HepG2 (cell line): ENCODE measurements at regions not wholly inside any gene's neighbourhood (a gene's known extent, or its start where the extent isn't known, plus 50 kb on each side); places are given as distances from the start of the nearest gene placed in this dataset.

ENCODE experiments used
- HDAC6 ChIP-seq: fragments of 200-600 bp; sonication (generic); IDR thresholded peaks from 2 replicates; pipeline ENCODE4 v1.7.0; 2017; ENCODE audit warnings: mild to moderate bottlenecking, antibody characterized with exemption, low read length, low read depth
- KMT2A ChIP-seq: sonication (generic); formaldehyde crosslinking; IDR thresholded peaks from 2 replicates; pipeline ENCODE4 v1.4.0; 2020; ENCODE audit warnings: missing genetic modification reagents
- NR1H2 ChIP-seq: sonication (generic); formaldehyde crosslinking; IDR thresholded peaks from 2 replicates; pipeline ENCODE4 v1.8.1; 2022; ENCODE audit warnings: low read depth, missing genetic modification reagents, borderline replicate concordance
- PHF8 ChIP-seq: sonication (generic); formaldehyde crosslinking; IDR thresholded peaks from 2 replicates; pipeline ENCODE4 v1.5.0; 2020; ENCODE audit warnings: missing genetic modification reagents
- SALL2 ChIP-seq: sonication (generic); formaldehyde crosslinking; IDR thresholded peaks from 2 replicates; pipeline ENCODE4 v1.8.1; 2023; ENCODE audit warnings: mild to moderate bottlenecking, missing genetic modification reagents, inconsistent platforms
- SETDB1 ChIP-seq: sonication (generic); formaldehyde crosslinking; IDR thresholded peaks from 2 replicates; pipeline ENCODE4 v1.5.1; 2020; ENCODE audit warnings: missing genetic modification reagents, mild to moderate bottlenecking, borderline replicate concordance
- SMAD3 ChIP-seq: sonication (generic); formaldehyde crosslinking; IDR thresholded peaks from 2 replicates; pipeline ENCODE4 v1.4.0; 2020; ENCODE audit warnings: missing genetic modification reagents
- ZMYM2 ChIP-seq: sonication (generic); formaldehyde crosslinking; IDR thresholded peaks from 2 replicates; pipeline ENCODE4 v1.8.0; 2022; ENCODE audit warnings: mild to moderate bottlenecking, missing genetic modification reagents
- ZNF263 ChIP-seq: sonication (generic); formaldehyde crosslinking; IDR thresholded peaks from 2 replicates; pipeline ENCODE4 v1.4.0; 2020; ENCODE audit warnings: missing genetic modification reagents
- ZNF282 ChIP-seq: fragments of 450-650 bp; IDR thresholded peaks from 2 replicates; pipeline ENCODE4 v1.6.1; 2018; ENCODE audit not compliant: partially characterized antibody
- ZNF34 ChIP-seq: sonication (generic); formaldehyde crosslinking; IDR thresholded peaks from 2 replicates; pipeline ENCODE4 v1.4.0; 2020; ENCODE audit warnings: mild to moderate bottlenecking, missing genetic modification reagents, borderline replicate concordance
- ZNF343 ChIP-seq: sonication (generic); formaldehyde crosslinking; IDR thresholded peaks from 2 replicates; pipeline ENCODE4 v1.4.0; 2020; ENCODE audit warnings: mild to moderate bottlenecking, missing genetic modification reagents
- ZNF530 ChIP-seq: sonication (generic); formaldehyde crosslinking; IDR thresholded peaks from 2 replicates; pipeline ENCODE4 v1.5.0; 2020; ENCODE audit warnings: low read depth, mild to moderate bottlenecking, missing genetic modification reagents
- ZNF652 ChIP-seq: IDR thresholded peaks from 2 replicates; pipeline ENCODE4 v1.6.1; 2016; ENCODE audit warnings: low read depth, borderline replicate concordance
- ZNF75D ChIP-seq: sonication (generic); formaldehyde crosslinking; IDR thresholded peaks from 2 replicates; pipeline ENCODE4 v1.8.1; 2023; ENCODE audit warnings: missing genetic modification reagents, mild to moderate bottlenecking, borderline replicate concordance
- TF ChIP-seq, protein P1 (sequence below): sonication (generic); formaldehyde crosslinking; IDR thresholded peaks from 2 replicates; pipeline ENCODE4; 2020; ENCODE audit warnings: missing genetic modification reagents, mild to moderate bottlenecking, borderline replicate concordance
- TF ChIP-seq, protein P2 (sequence below): sonication (generic); formaldehyde crosslinking; IDR thresholded peaks from 2 replicates; pipeline ENCODE4 v1.4.0; 2020; ENCODE audit warnings: missing genetic modification reagents
- TF ChIP-seq, protein P3 (sequence below): sonication (generic); formaldehyde crosslinking; IDR thresholded peaks from 2 replicates; pipeline ENCODE4 v1.9.0; 2021; ENCODE audit warnings: missing genetic modification reagents, mild to moderate bottlenecking, borderline replicate concordance
- TF ChIP-seq, protein P4 (sequence below): sonication (generic); formaldehyde crosslinking; IDR thresholded peaks from 2 replicates; pipeline ENCODE4 v1.4.0; 2020; ENCODE audit warnings: missing genetic modification reagents
- TF ChIP-seq, protein P5 (sequence below): sonication (generic); formaldehyde crosslinking; IDR thresholded peaks from 2 replicates; pipeline ENCODE4 v1.8.1; 2023; ENCODE audit warnings: mild to moderate bottlenecking, moderate library complexity, missing genetic modification reagents

DNA sequence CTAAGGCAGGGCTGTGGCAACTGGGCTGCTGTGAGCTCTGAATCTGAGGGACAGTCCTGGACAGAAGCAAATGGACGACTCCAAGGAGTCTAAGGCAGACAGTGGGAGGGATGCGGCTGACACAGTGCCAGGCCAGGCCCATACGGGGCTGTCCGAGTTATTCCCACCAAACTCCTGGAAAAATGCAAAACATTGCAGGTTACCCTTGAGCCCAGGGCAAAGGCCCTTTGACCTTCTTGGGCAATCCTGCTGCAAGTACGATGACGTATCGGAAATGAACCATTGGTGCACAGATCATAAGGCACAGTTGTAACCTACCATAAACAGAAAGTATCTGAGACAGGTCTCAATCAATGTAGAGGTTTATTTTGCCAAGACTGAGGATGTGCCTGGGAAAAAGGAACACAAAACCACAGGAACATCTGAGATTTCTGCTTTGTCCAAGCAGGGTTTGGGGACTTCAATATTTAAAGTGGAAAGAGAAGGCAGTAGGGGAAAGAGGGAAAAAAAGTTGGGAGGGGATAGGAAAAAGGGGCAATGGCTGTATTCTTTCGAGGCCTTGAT lies 118.9 kb downstream of the DACT2 start (continued):
- no peak for TF ChIP-seq ZNF343
- TF ChIP-seq, protein P1, sequence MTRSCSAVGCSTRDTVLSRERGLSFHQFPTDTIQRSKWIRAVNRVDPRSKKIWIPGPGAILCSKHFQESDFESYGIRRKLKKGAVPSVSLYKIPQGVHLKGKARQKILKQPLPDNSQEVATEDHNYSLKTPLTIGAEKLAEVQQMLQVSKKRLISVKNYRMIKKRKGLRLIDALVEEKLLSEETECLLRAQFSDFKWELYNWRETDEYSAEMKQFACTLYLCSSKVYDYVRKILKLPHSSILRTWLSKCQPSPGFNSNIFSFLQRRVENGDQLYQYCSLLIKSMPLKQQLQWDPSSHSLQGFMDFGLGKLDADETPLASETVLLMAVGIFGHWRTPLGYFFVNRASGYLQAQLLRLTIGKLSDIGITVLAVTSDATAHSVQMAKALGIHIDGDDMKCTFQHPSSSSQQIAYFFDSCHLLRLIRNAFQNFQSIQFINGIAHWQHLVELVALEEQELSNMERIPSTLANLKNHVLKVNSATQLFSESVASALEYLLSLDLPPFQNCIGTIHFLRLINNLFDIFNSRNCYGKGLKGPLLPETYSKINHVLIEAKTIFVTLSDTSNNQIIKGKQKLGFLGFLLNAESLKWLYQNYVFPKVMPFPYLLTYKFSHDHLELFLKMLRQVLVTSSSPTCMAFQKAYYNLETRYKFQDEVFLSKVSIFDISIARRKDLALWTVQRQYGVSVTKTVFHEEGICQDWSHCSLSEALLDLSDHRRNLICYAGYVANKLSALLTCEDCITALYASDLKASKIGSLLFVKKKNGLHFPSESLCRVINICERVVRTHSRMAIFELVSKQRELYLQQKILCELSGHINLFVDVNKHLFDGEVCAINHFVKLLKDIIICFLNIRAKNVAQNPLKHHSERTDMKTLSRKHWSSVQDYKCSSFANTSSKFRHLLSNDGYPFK, result no peak
- 0 out of 2 replicates have a peak, but pooled peaks have one; percentile 17 for TF ChIP-seq PHF8 (CRISPR knock-in tag)
- TF ChIP-seq ZMYM2 (CRISPR knock-in tag), result peak; percentile 82; the same call in 1 of the 2 replicates
- TF ChIP-seq, protein P2, sequence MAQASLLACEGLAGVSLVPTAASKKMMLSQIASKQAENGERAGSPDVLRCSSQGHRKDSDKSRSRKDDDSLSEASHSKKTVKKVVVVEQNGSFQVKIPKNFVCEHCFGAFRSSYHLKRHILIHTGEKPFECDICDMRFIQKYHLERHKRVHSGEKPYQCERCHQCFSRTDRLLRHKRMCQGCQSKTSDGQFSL (CRISPR knock-in tag), result no peak
- no peak for TF ChIP-seq ZNF530 (CRISPR knock-in tag)
- TF ChIP-seq SETDB1, result 0 out of 2 replicates have a peak, but pooled peaks have one; percentile 28
- no peak for TF ChIP-seq ZNF75D
- TF ChIP-seq, protein P3, sequence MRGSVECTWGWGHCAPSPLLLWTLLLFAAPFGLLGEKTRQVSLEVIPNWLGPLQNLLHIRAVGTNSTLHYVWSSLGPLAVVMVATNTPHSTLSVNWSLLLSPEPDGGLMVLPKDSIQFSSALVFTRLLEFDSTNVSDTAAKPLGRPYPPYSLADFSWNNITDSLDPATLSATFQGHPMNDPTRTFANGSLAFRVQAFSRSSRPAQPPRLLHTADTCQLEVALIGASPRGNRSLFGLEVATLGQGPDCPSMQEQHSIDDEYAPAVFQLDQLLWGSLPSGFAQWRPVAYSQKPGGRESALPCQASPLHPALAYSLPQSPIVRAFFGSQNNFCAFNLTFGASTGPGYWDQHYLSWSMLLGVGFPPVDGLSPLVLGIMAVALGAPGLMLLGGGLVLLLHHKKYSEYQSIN (CRISPR knock-in tag), result no peak
- TF ChIP-seq ZNF652 (CRISPR knock-in tag), result no peak
- peak; percentile 83; the same call in 1 of the 2 replicates for TF ChIP-seq SMAD3 (CRISPR knock-in tag)
- TF ChIP-seq NR1H2 (CRISPR knock-in tag), result no peak
- TF ChIP-seq ZNF282, result no peak
- TF ChIP-seq, protein P4, sequence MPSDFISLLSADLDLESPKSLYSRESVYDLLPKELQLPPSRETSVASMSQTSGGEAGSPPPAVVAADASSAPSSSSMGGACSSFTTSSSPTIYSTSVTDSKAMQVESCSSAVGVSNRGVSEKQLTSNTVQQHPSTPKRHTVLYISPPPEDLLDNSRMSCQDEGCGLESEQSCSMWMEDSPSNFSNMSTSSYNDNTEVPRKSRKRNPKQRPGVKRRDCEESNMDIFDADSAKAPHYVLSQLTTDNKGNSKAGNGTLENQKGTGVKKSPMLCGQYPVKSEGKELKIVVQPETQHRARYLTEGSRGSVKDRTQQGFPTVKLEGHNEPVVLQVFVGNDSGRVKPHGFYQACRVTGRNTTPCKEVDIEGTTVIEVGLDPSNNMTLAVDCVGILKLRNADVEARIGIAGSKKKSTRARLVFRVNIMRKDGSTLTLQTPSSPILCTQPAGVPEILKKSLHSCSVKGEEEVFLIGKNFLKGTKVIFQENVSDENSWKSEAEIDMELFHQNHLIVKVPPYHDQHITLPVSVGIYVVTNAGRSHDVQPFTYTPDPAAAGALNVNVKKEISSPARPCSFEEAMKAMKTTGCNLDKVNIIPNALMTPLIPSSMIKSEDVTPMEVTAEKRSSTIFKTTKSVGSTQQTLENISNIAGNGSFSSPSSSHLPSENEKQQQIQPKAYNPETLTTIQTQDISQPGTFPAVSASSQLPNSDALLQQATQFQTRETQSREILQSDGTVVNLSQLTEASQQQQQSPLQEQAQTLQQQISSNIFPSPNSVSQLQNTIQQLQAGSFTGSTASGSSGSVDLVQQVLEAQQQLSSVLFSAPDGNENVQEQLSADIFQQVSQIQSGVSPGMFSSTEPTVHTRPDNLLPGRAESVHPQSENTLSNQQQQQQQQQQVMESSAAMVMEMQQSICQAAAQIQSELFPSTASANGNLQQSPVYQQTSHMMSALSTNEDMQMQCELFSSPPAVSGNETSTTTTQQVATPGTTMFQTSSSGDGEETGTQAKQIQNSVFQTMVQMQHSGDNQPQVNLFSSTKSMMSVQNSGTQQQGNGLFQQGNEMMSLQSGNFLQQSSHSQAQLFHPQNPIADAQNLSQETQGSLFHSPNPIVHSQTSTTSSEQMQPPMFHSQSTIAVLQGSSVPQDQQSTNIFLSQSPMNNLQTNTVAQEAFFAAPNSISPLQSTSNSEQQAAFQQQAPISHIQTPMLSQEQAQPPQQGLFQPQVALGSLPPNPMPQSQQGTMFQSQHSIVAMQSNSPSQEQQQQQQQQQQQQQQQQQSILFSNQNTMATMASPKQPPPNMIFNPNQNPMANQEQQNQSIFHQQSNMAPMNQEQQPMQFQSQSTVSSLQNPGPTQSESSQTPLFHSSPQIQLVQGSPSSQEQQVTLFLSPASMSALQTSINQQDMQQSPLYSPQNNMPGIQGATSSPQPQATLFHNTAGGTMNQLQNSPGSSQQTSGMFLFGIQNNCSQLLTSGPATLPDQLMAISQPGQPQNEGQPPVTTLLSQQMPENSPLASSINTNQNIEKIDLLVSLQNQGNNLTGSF (CRISPR knock-in tag), result no peak
- no peak for TF ChIP-seq ZNF263 (CRISPR knock-in tag)
- TF ChIP-seq SALL2 (CRISPR knock-in tag), result no peak
- no peak for TF ChIP-seq ZNF34 (CRISPR knock-in tag)
- no peak for TF ChIP-seq KMT2A (CRISPR knock-in tag)
- TF ChIP-seq HDAC6, result no peak
- TF ChIP-seq, protein P5, sequence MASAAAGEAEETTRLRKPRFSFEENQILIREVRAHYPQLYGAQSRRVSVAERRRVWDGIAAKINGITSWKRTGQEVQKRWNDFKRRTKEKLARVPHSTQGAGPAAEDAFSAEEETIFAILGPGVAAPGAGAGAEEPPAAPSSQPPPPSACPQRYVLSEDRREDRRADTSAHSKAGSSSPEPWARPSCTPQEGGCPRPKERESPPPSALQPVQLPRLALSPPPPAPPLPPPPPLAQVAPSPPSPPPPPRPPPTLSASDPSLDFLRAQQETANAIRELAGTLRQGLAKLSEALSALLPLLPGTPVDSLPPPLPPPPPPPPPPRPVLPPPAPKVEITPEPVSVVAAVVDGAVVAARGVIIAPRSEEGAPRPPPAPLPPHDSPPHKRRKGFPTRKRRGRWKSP (CRISPR knock-in tag), result 0 out of 2 replicates have a peak, but pooled peaks have one; percentile 24
